Lung (tissue), 11 donors: ENCODE measurements at regions not wholly inside any gene's neighbourhood (a gene's known extent, or its start where the extent isn't known, plus 50 kb on each side); places are given as distances from the start of the nearest gene placed in this dataset.

ENCODE experiments used
- ATAC-seq: fragments of 200-7000 bp; cut with Tn5 transposase; one replicate; pipeline ENCODE4 v1.9.1; 2020; ENCODE audit warnings: moderate number of reproducible peaks; ENCODE audit not compliant: insufficient read depth, low FRiP score
- DNase-seq, 3 donors: peaks; one replicate each; pipeline ENCODE4 v3.0.0-alpha.2; 2013 to 2017
- H3K27ac ChIP-seq, 2 donors: one replicate each; pipeline ENCODE4 v1.5.1; 2013; ENCODE audit warnings: mild to moderate bottlenecking in 2 of 2, moderate library complexity in 2 of 2, control low read depth in 1 of 2, inconsistent platforms in 1 of 2, low read depth in 1 of 2, low read length in 1 of 2
- H3K27me3 ChIP-seq, 3 donors: one replicate each; pipeline ENCODE4 v1.5.1; 2013; ENCODE audit warnings: low read length in 2 of 3; ENCODE audit not compliant: control insufficient read depth in 3 of 3, insufficient read depth in 3 of 3
- H3K36me3 ChIP-seq, 4 donors: one replicate each; pipeline ENCODE4 v1.5.1; 2013; ENCODE audit warnings: low read length in 4 of 4, mild to moderate bottlenecking in 1 of 4, moderate library complexity in 1 of 4; ENCODE audit not compliant: control insufficient read depth in 4 of 4, insufficient read depth in 4 of 4
- H3K4me1 ChIP-seq, 5 donors: one replicate each; pipeline ENCODE4 v1.5.1; 2013; ENCODE audit warnings: low read length in 5 of 5, mild to moderate bottlenecking in 2 of 5, moderate library complexity in 1 of 5; ENCODE audit not compliant: control insufficient read depth in 5 of 5, insufficient read depth in 5 of 5
- H3K4me3 ChIP-seq: one replicate; pipeline ENCODE4 v1.5.1; 2013; ENCODE audit warnings: mild to moderate bottlenecking, control low read depth, moderate library complexity
- H3K9ac ChIP-seq, 2 donors: one replicate each; pipeline ENCODE4 v1.5.1; 2013; ENCODE audit warnings: low read length in 2 of 2, control low read depth in 1 of 2; ENCODE audit not compliant: insufficient read depth in 1 of 2
- H3K9me3 ChIP-seq, 4 donors: one replicate each; pipeline ENCODE4 v1.5.1; 2013; ENCODE audit warnings: low read length in 3 of 4, mild to moderate bottlenecking in 1 of 4, moderate library complexity in 1 of 4; ENCODE audit not compliant: control insufficient read depth in 4 of 4, insufficient read depth in 3 of 4
- WGBS, 2 donors: extraction: QIAGEN DNeasy Blood & Tissue Kit; methylation state at CpG; one replicate each; pipeline ENCODE4 v1.1.7; 2013; 5-methylcytosine and 5-hydroxymethylcytosine counted together
- TF ChIP-seq, protein P1 (sequence below): IDR thresholded peaks from 2 replicates; pipeline ENCODE4 v1.5.1; 2012; ENCODE audit warnings: mild to moderate bottlenecking; ENCODE audit errors: control extremely low read depth, extremely low read depth
- donor health status: control.
- donor health status: control.
- donor health status: Bipolar disorder and iron deficiency.
- donor health status: healthy.
- donor health status: DM: yes; HTN: yes; CAD: no.

GRCh38 chr5:96605144-96605837 is 56.9 kb upstream of the CAST start:
- 63 to 84% methylated on average over 1 of the region's 1 CpG for WGBS, 2 donors
- Histone ChIP-seq H3K36me3 (no peaks in the 10 kb centered on the region), H3K9me3 (no peaks in the 10 kb centered on the region), H3K27me3 (peaks cover 0 to under 1% (median 0%) of the 10 kb centered on the region in 3 donors), H3K9ac (no peak overlapping the region), H3K27ac (no peak overlapping the region), H3K4me1 (no peaks in the 10 kb centered on the region), H3K4me3 (no peak overlapping the region)
- TF ChIP-seq, protein P1, sequence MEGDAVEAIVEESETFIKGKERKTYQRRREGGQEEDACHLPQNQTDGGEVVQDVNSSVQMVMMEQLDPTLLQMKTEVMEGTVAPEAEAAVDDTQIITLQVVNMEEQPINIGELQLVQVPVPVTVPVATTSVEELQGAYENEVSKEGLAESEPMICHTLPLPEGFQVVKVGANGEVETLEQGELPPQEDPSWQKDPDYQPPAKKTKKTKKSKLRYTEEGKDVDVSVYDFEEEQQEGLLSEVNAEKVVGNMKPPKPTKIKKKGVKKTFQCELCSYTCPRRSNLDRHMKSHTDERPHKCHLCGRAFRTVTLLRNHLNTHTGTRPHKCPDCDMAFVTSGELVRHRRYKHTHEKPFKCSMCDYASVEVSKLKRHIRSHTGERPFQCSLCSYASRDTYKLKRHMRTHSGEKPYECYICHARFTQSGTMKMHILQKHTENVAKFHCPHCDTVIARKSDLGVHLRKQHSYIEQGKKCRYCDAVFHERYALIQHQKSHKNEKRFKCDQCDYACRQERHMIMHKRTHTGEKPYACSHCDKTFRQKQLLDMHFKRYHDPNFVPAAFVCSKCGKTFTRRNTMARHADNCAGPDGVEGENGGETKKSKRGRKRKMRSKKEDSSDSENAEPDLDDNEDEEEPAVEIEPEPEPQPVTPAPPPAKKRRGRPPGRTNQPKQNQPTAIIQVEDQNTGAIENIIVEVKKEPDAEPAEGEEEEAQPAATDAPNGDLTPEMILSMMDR = no peak
- ATAC-seq = no peak
- DNase-seq = no peak

GRCh38 chr5:96609369-96609768 is 52.8 kb upstream of the CAST start:
- DNase-seq = no peak

GRCh38 chr5:96610747-96611146 is 51.4 kb upstream of the CAST start:
- no peak for ATAC-seq
- DNase-seq = no peak
- TF ChIP-seq, protein P1 = no peak

More at GRCh38 chr5:96609369-96609768, 52.8 kb upstream of the CAST start:
- WGBS, 2 donors = 53 to 98% methylated on average over 1 of the region's 1 CpG
- no peaks in the 10 kb centered on the region for H3K27me3 ChIP-seq
- no peaks in the 10 kb centered on the region for H3K36me3 ChIP-seq
- no peak overlapping the region for H3K27ac ChIP-seq
- no peak overlapping the region for H3K4me3 ChIP-seq
- no peak for ATAC-seq
- H3K9ac ChIP-seq = no peak overlapping the region
- TF ChIP-seq, protein P1 = no peak
- peaks cover 0 to 3% (median 0%) of the 10 kb centered on the region in 5 donors for H3K4me1 ChIP-seq
- H3K9me3 ChIP-seq = no peaks in the 10 kb centered on the region

More at GRCh38 chr5:96610747-96611146, 51.4 kb upstream of the CAST start:
- Histone ChIP-seq H3K4me3 (no peak overlapping the region), H3K27ac (no peak overlapping the region), H3K4me1 (peaks cover 0 to 5% (median 0%) of the 10 kb centered on the region in 5 donors), H3K27me3 (no peaks in the 10 kb centered on the region), H3K9me3 (no peaks in the 10 kb centered on the region), H3K9ac (no peak overlapping the region), H3K36me3 (no peaks in the 10 kb centered on the region)
- WGBS, 2 donors = 90 to 92% methylated on average over 4 of the region's 4 CpGs
